IPS-18a (cell line): ENCODE measurements at regions not wholly inside any gene's neighbourhood (a gene's known extent, or its start where the extent isn't known, plus 50 kb on each side); places are given as distances from the start of the nearest gene placed in this dataset.
"Not testable (repeated sequence)": the region's sequence is repeated elsewhere in the genome, so short reads cannot be mapped to it uniquely, and the experiment has no call there.

Source experiments
- H3K27ac ChIP-seq: one replicate; pipeline ENCODE4 v1.5.1; 2013; ENCODE audit warnings: low read length
- H3K27me3 ChIP-seq: one replicate; pipeline ENCODE4 v1.6.1; 2013; ENCODE audit warnings: mild to moderate bottlenecking, low read length; ENCODE audit not compliant: control insufficient read depth, insufficient read depth
- H3K36me3 ChIP-seq: one replicate; pipeline ENCODE4 v1.6.1; 2013; ENCODE audit warnings: low read depth, low read length; ENCODE audit not compliant: control insufficient read depth
- H3K4me1 ChIP-seq: one replicate; pipeline ENCODE4 v1.6.1; 2013; ENCODE audit warnings: low read depth, low read length; ENCODE audit not compliant: control insufficient read depth
- H3K4me3 ChIP-seq: one replicate; pipeline ENCODE4 v1.5.1; 2013; ENCODE audit warnings: low read length
- H3K9ac ChIP-seq: one replicate; pipeline ENCODE4 v1.6.1; 2013; ENCODE audit warnings: mild to moderate bottlenecking, low read length, moderate library complexity
- H3K9me3 ChIP-seq: one replicate; pipeline ENCODE4 v1.6.1; 2013; ENCODE audit warnings: low read depth, low read length; ENCODE audit not compliant: control insufficient read depth

GRCh38 chr16:85530370-85530739 is 82.8 kb upstream of the GSE1 start:
- Histone ChIP-seq H3K9me3 (no peaks in the 10 kb centered on the region), H3K4me3 (no peak overlapping the region), H3K36me3 (no peaks in the 10 kb centered on the region), H3K27ac (no peak overlapping the region), H3K9ac (no peak overlapping the region), H3K4me1 (peaks cover 6% of the 10 kb centered on the region), H3K27me3 (no peaks in the 10 kb centered on the region)

- Histone ChIP-seq H3K4me1 (peaks cover 3% of the 10 kb centered on the region), H3K9ac (no peak overlapping the region), H3K27ac (no peak overlapping the region), H3K27me3 (no peaks in the 10 kb centered on the region), H3K4me3 (no peak overlapping the region), H3K9me3 (no peaks in the 10 kb centered on the region), H3K36me3 (no peaks in the 10 kb centered on the region)
Measured at GRCh38 chr16:85531516-85531915, 81.6 kb upstream of the GSE1 start.

- H3K36me3 ChIP-seq = no peaks in the 10 kb centered on the region
- no peak overlapping the region for H3K4me3 ChIP-seq
- H3K9me3 ChIP-seq = no peaks in the 10 kb centered on the region
- no peaks in the 10 kb centered on the region for H3K27me3 ChIP-seq
- no peaks in the 10 kb centered on the region for H3K4me1 ChIP-seq
- no peak overlapping the region for H3K9ac ChIP-seq
- H3K27ac ChIP-seq = no peak overlapping the region
Measured at GRCh38 chr16:85532147-85532546, 81.0 kb upstream of the GSE1 start.

- H3K4me3 ChIP-seq, H3K36me3 ChIP-seq, H3K4me1 ChIP-seq, H3K9ac ChIP-seq, H3K27ac ChIP-seq, H3K9me3 ChIP-seq, H3K27me3 ChIP-seq: not testable (repeated sequence)
Measured at GRCh38 chr16:85533593-85533992, 79.5 kb upstream of the GSE1 start.

- Histone ChIP-seq H3K36me3 (no peaks in the 10 kb centered on the region), H3K27ac (no peak overlapping the region), H3K9ac (no peak overlapping the region), H3K4me1 (no peaks in the 10 kb centered on the region), H3K9me3 (peaks cover 2% of the 10 kb centered on the region), H3K27me3 (no peaks in the 10 kb centered on the region), H3K4me3 (no peak overlapping the region)
Measured at GRCh38 chr16:85534536-85535351, 78.4 kb upstream of the GSE1 start.

- H3K27me3 ChIP-seq = no peaks in the 10 kb centered on the region
- peaks cover 4% of the 10 kb centered on the region for H3K9me3 ChIP-seq
- no peak overlapping the region for H3K9ac ChIP-seq
- H3K36me3 ChIP-seq = no peaks in the 10 kb centered on the region
- no peak overlapping the region for H3K4me3 ChIP-seq
- no peaks in the 10 kb centered on the region for H3K4me1 ChIP-seq
- no peak overlapping the region for H3K27ac ChIP-seq
Measured at GRCh38 chr16:85535352-85536072, 77.6 kb upstream of the GSE1 start.

- no peaks in the 10 kb centered on the region for H3K27me3 ChIP-seq
- no peaks in the 10 kb centered on the region for H3K4me1 ChIP-seq
- no peak overlapping the region for H3K27ac ChIP-seq
- H3K9me3 ChIP-seq = peaks cover 4% of the 10 kb centered on the region
- H3K4me3 ChIP-seq = no peak overlapping the region
- H3K36me3 ChIP-seq = no peaks in the 10 kb centered on the region
- no peak overlapping the region for H3K9ac ChIP-seq
Measured at GRCh38 chr16:85536073-85536410, 77.1 kb upstream of the GSE1 start.

- H3K36me3 ChIP-seq = no peaks in the 10 kb centered on the region
- no peak overlapping the region for H3K27ac ChIP-seq
- H3K4me3 ChIP-seq = no peak overlapping the region
- H3K4me1 ChIP-seq = peaks cover 2% of the 10 kb centered on the region
- H3K27me3 ChIP-seq = no peaks in the 10 kb centered on the region
- no peak overlapping the region for H3K9ac ChIP-seq
- peaks cover 4% of the 10 kb centered on the region for H3K9me3 ChIP-seq
Measured at GRCh38 chr16:85536411-85537330, 76.5 kb upstream of the GSE1 start.

GRCh38 chr16:85537331-85537788 is 75.8 kb upstream of the GSE1 start:
- Histone ChIP-seq H3K36me3 (no peaks in the 10 kb centered on the region), H3K9me3 (peaks cover 4% of the 10 kb centered on the region), H3K4me3 (no peak overlapping the region), H3K27ac (no peak overlapping the region), H3K27me3 (no peaks in the 10 kb centered on the region), H3K4me1 (peaks cover 9% of the 10 kb centered on the region), H3K9ac (no peak overlapping the region)

- no peak overlapping the region for H3K27ac ChIP-seq
Measured at GRCh38 chr16:85537795-85538401, 75.2 kb upstream of the GSE1 start.

GRCh38 chr16:85539084-85539483 is 74.0 kb upstream of the GSE1 start:
- Histone ChIP-seq H3K9me3 (peaks cover 4% of the 10 kb centered on the region), H3K27ac (no peak overlapping the region), H3K9ac (no peak overlapping the region), H3K27me3 (no peaks in the 10 kb centered on the region), H3K4me3 (no peak overlapping the region), H3K36me3 (no peaks in the 10 kb centered on the region), H3K4me1 (peaks cover 11% of the 10 kb centered on the region)

More at GRCh38 chr16:85537795-85538401, 75.2 kb upstream of the GSE1 start:
- H3K9me3 ChIP-seq = peaks cover 4% of the 10 kb centered on the region
- H3K36me3 ChIP-seq = no peaks in the 10 kb centered on the region
- no peaks in the 10 kb centered on the region for H3K27me3 ChIP-seq
- H3K9ac ChIP-seq = no peak overlapping the region
- peaks cover 11% of the 10 kb centered on the region for H3K4me1 ChIP-seq
- no peak overlapping the region for H3K4me3 ChIP-seq
